H1 (cell line): ENCODE measurements at regions not wholly inside any gene's neighbourhood (a gene's known extent, or its start where the extent isn't known, plus 50 kb on each side); places are given as distances from the start of the nearest gene placed in this dataset.
A peak's percentile ranks its signal among the peaks of the same experiment; 100 is the strongest.

Source experiments
- ASH2L ChIP-seq: fragments of 200-600, 300-600 bp; sonication (generic); IDR thresholded peaks from one replicate; pipeline ENCODE4 v1.7.1; 2017; ENCODE audit warnings: low read length
- BACH1 ChIP-seq: IDR thresholded peaks from 2 replicates; pipeline ENCODE4 v1.6.1; 2012; ENCODE audit warnings: low read length, improper control_type of control experiment
- CHD7 ChIP-seq: fragments of 300-600 bp; sonication (generic); IDR thresholded peaks from 2 replicates; pipeline ENCODE4 v1.7.1; 2012; ENCODE audit warnings: low read length, moderate library complexity, mild to moderate bottlenecking, inconsistent platforms; ENCODE audit not compliant: insufficient replicate concordance
- GTF2F1 ChIP-seq: IDR thresholded peaks from 2 replicates; pipeline ENCODE4 v1.6.1; 2012; ENCODE audit warnings: low read depth, low read length, improper control_type of control experiment, borderline replicate concordance
- HDAC6 ChIP-seq: IDR thresholded peaks from one replicate; pipeline ENCODE4 v1.7.1; 2012; ENCODE audit warnings: low read depth, mild to moderate bottlenecking, inconsistent platforms, low read length, moderate library complexity
- NRF1 ChIP-seq: IDR thresholded peaks from 2 replicates; pipeline ENCODE4 v1.6.1; 2011; ENCODE audit warnings: mild to moderate bottlenecking, low read depth, low read length, improper control_type of control experiment
- POLR2AphosphoS5 ChIP-seq: IDR thresholded peaks from 2 replicates; pipeline ENCODE4 v1.6.1; 2011; ENCODE audit warnings: low read depth, low read length
- RNF2 ChIP-seq: fragments of 200-900, 300-1000 bp; sonication (generic); IDR thresholded peaks from 2 replicates; pipeline ENCODE4 v1.7.1; 2016; ENCODE audit warnings: borderline replicate concordance, low read depth, mild to moderate bottlenecking, antibody characterized with exemption, low read length; ENCODE audit not compliant: poor library complexity, severe bottlenecking; ENCODE audit errors: missing control alignments
- SIX5 ChIP-seq: IDR thresholded peaks from 2 replicates; pipeline ENCODE4 v1.6.1; 2011; ENCODE audit warnings: mild to moderate bottlenecking, low read depth, low read length
- SUZ12 ChIP-seq: fragments of 200-600 bp; sonication (generic); IDR thresholded peaks from 2 replicates; pipeline ENCODE4 v1.6.1; 2012; ENCODE audit warnings: mild to moderate bottlenecking, inconsistent platforms, low read length, moderate library complexity, mixed read lengths
- YY1 ChIP-seq: IDR thresholded peaks from 2 replicates; pipeline ENCODE4 v1.6.1; 2011; ENCODE audit warnings: low read depth, mild to moderate bottlenecking, low read length

- no peak for TF ChIP-seq CHD7
- TF ChIP-seq YY1 = 0 out of 2 replicates have a peak, but pooled peaks have one; percentile 16
- TF ChIP-seq SIX5 = peak; percentile 26; the same call in 1 of the 2 replicates
- 0 out of 2 replicates have a peak, but pooled peaks have one; percentile 4 for TF ChIP-seq NRF1
- TF ChIP-seq GTF2F1 = peak; percentile 36
- peak; percentile 40 for TF ChIP-seq SUZ12
- TF ChIP-seq HDAC6 = no peak
- peak; percentile 17 for TF ChIP-seq ASH2L
- TF ChIP-seq RNF2 = no peak
- peak; percentile 98 for TF ChIP-seq POLR2AphosphoS5
- TF ChIP-seq BACH1 = no peak
Measured at GRCh38 chr17:72592242-72592966, 471.6 kb downstream of the SOX9 start (continued).
